ENCODE measurements at regions not wholly inside any gene's neighbourhood (a gene's known extent, or its start where the extent isn't known, plus 50 kb on each side); places are given as distances from the start of the nearest gene placed in this dataset.

GRCh38 chr12:42977451-42978230 is 388.1 kb upstream of the PRICKLE1 start:
- Mint-ChIP-seq H3K9me3 (peaks cover 10% of the 10 kb centered on the region), H3K4me1 (no peaks in the 10 kb centered on the region), H3K36me3 (no peaks in the 10 kb centered on the region), H3K4me3 (no peak overlapping the region), H3K27me3 (no peaks in the 10 kb centered on the region), H3K27ac (no peak overlapping the region)

GRCh38 chr12:42976620-42977019 is 387.1 kb upstream of the PRICKLE1 start:
- Mint-ChIP-seq H3K36me3 (no peaks in the 10 kb centered on the region), H3K9me3 (peaks cover 15% of the 10 kb centered on the region), H3K4me1 (no peaks in the 10 kb centered on the region), H3K27me3 (no peaks in the 10 kb centered on the region), H3K4me3 (no peak overlapping the region), H3K27ac (no peak overlapping the region)

GRCh38 chr12:42976122-42976521 is 386.6 kb upstream of the PRICKLE1 start:
- no peak overlapping the region for H3K4me3 Mint-ChIP-seq
- H3K9me3 Mint-ChIP-seq = peaks cover 16% of the 10 kb centered on the region
- no peaks in the 10 kb centered on the region for H3K27me3 Mint-ChIP-seq

GRCh38 chr12:42969355-42969754 is 379.8 kb upstream of the PRICKLE1 start:
- no peaks in the 10 kb centered on the region for H3K4me1 Mint-ChIP-seq
- no peak overlapping the region for H3K4me3 Mint-ChIP-seq
- H3K27ac Mint-ChIP-seq = no peak overlapping the region
- H3K9me3 Mint-ChIP-seq = peaks cover 21% of the 10 kb centered on the region
- no peaks in the 10 kb centered on the region for H3K36me3 Mint-ChIP-seq
- H3K27me3 Mint-ChIP-seq = no peaks in the 10 kb centered on the region

More at GRCh38 chr12:42976122-42976521, 386.6 kb upstream of the PRICKLE1 start:
- Mint-ChIP-seq H3K36me3 (no peaks in the 10 kb centered on the region), H3K4me1 (no peaks in the 10 kb centered on the region), H3K27ac (no peak overlapping the region)

GRCh38 chr12:42968426-42968825 is 378.9 kb upstream of the PRICKLE1 start:
- H3K9me3 Mint-ChIP-seq = peaks cover 19% of the 10 kb centered on the region
- no peaks in the 10 kb centered on the region for H3K4me1 Mint-ChIP-seq
- H3K27ac Mint-ChIP-seq = no peak overlapping the region
- no peak overlapping the region for H3K4me3 Mint-ChIP-seq
- no peaks in the 10 kb centered on the region for H3K36me3 Mint-ChIP-seq
- H3K27me3 Mint-ChIP-seq = no peaks in the 10 kb centered on the region

GRCh38 chr12:42967850-42968249 is 378.3 kb upstream of the PRICKLE1 start:
- Mint-ChIP-seq H3K9me3 (peaks cover 17% of the 10 kb centered on the region), H3K4me3 (no peak overlapping the region), H3K36me3 (no peaks in the 10 kb centered on the region), H3K4me1 (no peaks in the 10 kb centered on the region), H3K27me3 (no peaks in the 10 kb centered on the region), H3K27ac (no peak overlapping the region)

- H3K9me3 Mint-ChIP-seq = peaks cover 9% of the 10 kb centered on the region
- H3K27ac Mint-ChIP-seq = no peak overlapping the region
- H3K4me3 Mint-ChIP-seq = no peak overlapping the region
- no peaks in the 10 kb centered on the region for H3K4me1 Mint-ChIP-seq
- H3K36me3 Mint-ChIP-seq = no peaks in the 10 kb centered on the region
- no peaks in the 10 kb centered on the region for H3K27me3 Mint-ChIP-seq
Observed at GRCh38 chr12:42963988-42964387, 374.4 kb upstream of the PRICKLE1 start.

GRCh38 chr12:42962384-42962783 is 372.8 kb upstream of the PRICKLE1 start:
- Mint-ChIP-seq H3K4me1 (no peaks in the 10 kb centered on the region), H3K36me3 (no peaks in the 10 kb centered on the region), H3K4me3 (no peak overlapping the region), H3K27ac (no peak overlapping the region), H3K9me3 (peaks cover 9% of the 10 kb centered on the region), H3K27me3 (no peaks in the 10 kb centered on the region)

- no peaks in the 10 kb centered on the region for H3K36me3 Mint-ChIP-seq
- H3K27me3 Mint-ChIP-seq = peaks cover 3% of the 10 kb centered on the region
- H3K27ac Mint-ChIP-seq = no peak overlapping the region
- H3K4me3 Mint-ChIP-seq = no peak overlapping the region
- no peaks in the 10 kb centered on the region for H3K4me1 Mint-ChIP-seq
- peaks cover 6% of the 10 kb centered on the region for H3K9me3 Mint-ChIP-seq
Observed at GRCh38 chr12:42961395-42961794, 371.8 kb upstream of the PRICKLE1 start.

- Mint-ChIP-seq H3K4me3 (no peak overlapping the region), H3K27me3 (peaks cover 3% of the 10 kb centered on the region), H3K9me3 (peaks cover 4% of the 10 kb centered on the region), H3K36me3 (no peaks in the 10 kb centered on the region), H3K27ac (no peak overlapping the region), H3K4me1 (no peaks in the 10 kb centered on the region)
Observed at GRCh38 chr12:42960087-42960527, 370.6 kb upstream of the PRICKLE1 start.

GRCh38 chr12:42958291-42958674 is 368.7 kb upstream of the PRICKLE1 start:
- no peaks in the 10 kb centered on the region for H3K4me1 Mint-ChIP-seq
- peaks cover 3% of the 10 kb centered on the region for H3K27me3 Mint-ChIP-seq
- H3K27ac Mint-ChIP-seq = no peak overlapping the region
- no peak overlapping the region for H3K4me3 Mint-ChIP-seq
- no peaks in the 10 kb centered on the region for H3K36me3 Mint-ChIP-seq
- H3K9me3 Mint-ChIP-seq = no peaks in the 10 kb centered on the region

- Mint-ChIP-seq H3K36me3 (no peaks in the 10 kb centered on the region), H3K27me3 (peaks cover 3% of the 10 kb centered on the region), H3K4me3 (no peak overlapping the region), H3K9me3 (no peaks in the 10 kb centered on the region), H3K27ac (no peak overlapping the region), H3K4me1 (no peaks in the 10 kb centered on the region)
Observed at GRCh38 chr12:42957561-42958290, 368.2 kb upstream of the PRICKLE1 start.

- Mint-ChIP-seq H3K9me3 (no peaks in the 10 kb centered on the region), H3K27me3 (peaks cover 3% of the 10 kb centered on the region), H3K36me3 (no peaks in the 10 kb centered on the region), H3K4me3 (no peak overlapping the region), H3K27ac (no peak overlapping the region), H3K4me1 (no peaks in the 10 kb centered on the region)
Observed at GRCh38 chr12:42957136-42957535, 367.6 kb upstream of the PRICKLE1 start.

- peaks cover 3% of the 10 kb centered on the region for H3K27me3 Mint-ChIP-seq
- H3K4me1 Mint-ChIP-seq = no peaks in the 10 kb centered on the region
- no peaks in the 10 kb centered on the region for H3K36me3 Mint-ChIP-seq
- H3K4me3 Mint-ChIP-seq = no peak overlapping the region
- H3K27ac Mint-ChIP-seq = no peak overlapping the region
- peaks cover 7% of the 10 kb centered on the region for H3K9me3 Mint-ChIP-seq
Observed at GRCh38 chr12:42953021-42953420, 363.5 kb upstream of the PRICKLE1 start.

- no peak overlapping the region for H3K27ac Mint-ChIP-seq
- H3K36me3 Mint-ChIP-seq = no peaks in the 10 kb centered on the region
- no peaks in the 10 kb centered on the region for H3K27me3 Mint-ChIP-seq
- no peaks in the 10 kb centered on the region for H3K4me1 Mint-ChIP-seq
- peaks cover 12% of the 10 kb centered on the region for H3K9me3 Mint-ChIP-seq
- H3K4me3 Mint-ChIP-seq = no peak overlapping the region
Observed at GRCh38 chr12:42946871-42947381, 357.4 kb upstream of the PRICKLE1 start.

GRCh38 chr12:42945927-42946326 is 356.4 kb upstream of the PRICKLE1 start:
- Mint-ChIP-seq H3K9me3 (peaks cover 22% of the 10 kb centered on the region), H3K4me3 (no peak overlapping the region), H3K27ac (no peak overlapping the region), H3K36me3 (no peaks in the 10 kb centered on the region), H3K4me1 (no peaks in the 10 kb centered on the region), H3K27me3 (no peaks in the 10 kb centered on the region)
